ENCODE measurements at regions not wholly inside any gene's neighbourhood (a gene's known extent, or its start where the extent isn't known, plus 50 kb on each side); places are given as distances from the start of the nearest gene placed in this dataset.

GRCh38 chr1:195766709-195767108, 841.5 kb downstream of the KCNT2 start:
- H3K36me3 ChIP-seq (ENCODE audit: control insufficient read depth, insufficient read depth, low read length): no peaks in the 10 kb centered on the region
- no peak overlapping the region for H3K27ac ChIP-seq (ENCODE audit: low read depth, low read length, severe bottlenecking)
- H3K4me1 ChIP-seq (ENCODE audit: control insufficient read depth, insufficient read depth, low read length, poor library complexity, severe bottlenecking): no peaks in the 10 kb centered on the region
- no peak overlapping the region for H3K4me3 ChIP-seq (ENCODE audit: extremely low read depth, insufficient read depth, low read length, poor library complexity, severe bottlenecking)
- no peaks in the 10 kb centered on the region for H3K9me3 ChIP-seq (ENCODE audit: control insufficient read depth, low read length)

DNA sequence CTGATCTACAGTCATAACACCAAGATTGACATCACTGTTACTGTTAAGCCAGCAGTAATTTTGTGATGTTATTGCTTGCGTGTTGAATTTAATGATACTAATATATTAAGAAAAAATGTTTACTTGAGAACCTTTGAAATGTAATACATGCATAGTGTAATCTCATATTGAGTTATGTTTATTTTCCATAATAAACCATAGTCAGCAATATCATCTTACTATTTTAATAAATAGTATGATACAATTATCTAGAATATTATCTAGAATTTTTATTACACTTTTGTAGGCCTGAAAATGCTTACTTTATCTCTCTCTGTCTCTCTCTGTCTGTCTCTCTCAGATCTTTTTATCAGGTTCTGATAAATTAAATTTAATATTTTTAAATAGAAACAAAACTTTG, 843.1 kb downstream of the KCNT2 start:
- no CpG with 5 or more reads among the region's 1 CpG for WGBS, 2 experiments (ENCODE audit: insufficient coverage in 2 of 2)
- no peak overlapping the region for H3K4me3 ChIP-seq (ENCODE audit: extremely low read depth, insufficient read depth, low read length, poor library complexity, severe bottlenecking)

GRCh38 chr1:195763907-195764374, 844.3 kb downstream of the KCNT2 start:
- Histone ChIP-seq H3K27ac (ENCODE audit: low read depth, low read length, severe bottlenecking) (no peak overlapping the region), H3K4me1 (ENCODE audit: control insufficient read depth, insufficient read depth, low read length, poor library complexity, severe bottlenecking) (no peaks in the 10 kb centered on the region), H3K36me3 (ENCODE audit: control insufficient read depth, insufficient read depth, low read length) (no peaks in the 10 kb centered on the region), H3K9me3 (ENCODE audit: control insufficient read depth, low read length) (no peaks in the 10 kb centered on the region), H3K4me3 (ENCODE audit: extremely low read depth, insufficient read depth, low read length, poor library complexity, severe bottlenecking) (no peak overlapping the region)
- 75 to 94% methylated on average over 2 to 3 of the region's 4 CpGs for WGBS, 2 experiments (ENCODE audit: insufficient coverage in 2 of 2)

More for the DNA sequence above, 843.1 kb downstream of the KCNT2 start:
- Histone ChIP-seq H3K27ac (ENCODE audit: low read depth, low read length, severe bottlenecking) (no peak overlapping the region), H3K36me3 (ENCODE audit: control insufficient read depth, insufficient read depth, low read length) (no peaks in the 10 kb centered on the region), H3K9me3 (ENCODE audit: control insufficient read depth, low read length) (no peaks in the 10 kb centered on the region), H3K4me1 (ENCODE audit: control insufficient read depth, insufficient read depth, low read length, poor library complexity, severe bottlenecking) (no peaks in the 10 kb centered on the region)

DNA sequence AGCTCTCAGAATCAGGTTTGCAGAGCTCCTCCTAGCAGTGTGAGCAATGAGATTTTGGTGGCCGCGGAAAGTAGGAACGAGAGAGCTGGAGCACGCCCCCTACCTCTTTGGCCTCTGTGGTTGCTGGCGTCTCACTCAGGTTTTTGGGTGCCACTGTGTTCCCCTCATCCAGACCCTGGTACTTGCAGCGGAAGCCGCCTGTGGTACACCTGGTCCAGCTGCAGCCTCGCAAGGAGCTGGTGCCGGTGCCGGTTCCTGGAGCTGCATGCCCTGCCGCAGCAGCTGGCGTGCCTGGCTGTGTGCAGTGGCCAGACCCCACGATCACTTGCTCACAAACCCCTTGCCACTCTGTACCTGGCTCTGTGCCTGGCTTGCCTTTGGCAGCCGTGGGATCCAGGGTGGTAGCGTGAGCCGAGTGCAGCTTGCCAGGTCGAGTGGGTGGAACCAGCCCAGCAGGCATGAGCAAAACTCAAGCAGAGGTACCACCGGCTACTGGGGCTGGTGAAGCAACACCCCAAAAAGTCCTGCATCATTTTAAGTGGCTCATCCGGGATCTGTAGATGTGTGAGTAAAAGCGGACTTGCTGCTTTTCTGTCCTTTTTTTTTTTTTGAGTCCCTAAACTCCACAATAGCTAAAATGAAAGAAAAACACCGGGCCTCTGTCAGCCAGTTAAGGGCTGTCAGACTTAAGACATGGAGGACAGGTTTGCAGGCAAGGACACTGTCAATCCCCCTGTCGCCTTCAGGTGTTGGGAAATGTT, 844.9 kb downstream of the KCNT2 start:
- Histone ChIP-seq H3K4me1 (ENCODE audit: control insufficient read depth, insufficient read depth, low read length, poor library complexity, severe bottlenecking) (no peaks in the 10 kb centered on the region), H3K27ac (ENCODE audit: low read depth, low read length, severe bottlenecking) (no peak overlapping the region), H3K9me3 (ENCODE audit: control insufficient read depth, low read length) (no peaks in the 10 kb centered on the region), H3K36me3 (ENCODE audit: control insufficient read depth, insufficient read depth, low read length) (no peaks in the 10 kb centered on the region), H3K4me3 (ENCODE audit: extremely low read depth, insufficient read depth, low read length, poor library complexity, severe bottlenecking) (no peak overlapping the region)
- WGBS, 2 experiments (ENCODE audit: insufficient coverage in 2 of 2): 88 to 95% methylated on average over 16 to 18 of the region's 22 CpGs

GRCh38 chr1:195761104-195761503, 847.1 kb downstream of the KCNT2 start:
- H3K9me3 ChIP-seq (ENCODE audit: control insufficient read depth, low read length): no peaks in the 10 kb centered on the region
- H3K4me1 ChIP-seq (ENCODE audit: control insufficient read depth, insufficient read depth, low read length, poor library complexity, severe bottlenecking): no peaks in the 10 kb centered on the region
- no peaks in the 10 kb centered on the region for H3K36me3 ChIP-seq (ENCODE audit: control insufficient read depth, insufficient read depth, low read length)
- H3K4me3 ChIP-seq (ENCODE audit: extremely low read depth, insufficient read depth, low read length, poor library complexity, severe bottlenecking): no peak overlapping the region
- no peak overlapping the region for H3K27ac ChIP-seq (ENCODE audit: low read depth, low read length, severe bottlenecking)

- Histone ChIP-seq H3K9me3 (ENCODE audit: control insufficient read depth, low read length) (no peaks in the 10 kb centered on the region), H3K4me3 (ENCODE audit: extremely low read depth, insufficient read depth, low read length, poor library complexity, severe bottlenecking) (no peak overlapping the region), H3K36me3 (ENCODE audit: control insufficient read depth, insufficient read depth, low read length) (no peaks in the 10 kb centered on the region), H3K27ac (ENCODE audit: low read depth, low read length, severe bottlenecking) (no peak overlapping the region), H3K4me1 (ENCODE audit: control insufficient read depth, insufficient read depth, low read length, poor library complexity, severe bottlenecking) (no peaks in the 10 kb centered on the region)
These were observed 852.1 kb downstream of the KCNT2 start for GRCh38 chr1:195756109-195756508.

DNA sequence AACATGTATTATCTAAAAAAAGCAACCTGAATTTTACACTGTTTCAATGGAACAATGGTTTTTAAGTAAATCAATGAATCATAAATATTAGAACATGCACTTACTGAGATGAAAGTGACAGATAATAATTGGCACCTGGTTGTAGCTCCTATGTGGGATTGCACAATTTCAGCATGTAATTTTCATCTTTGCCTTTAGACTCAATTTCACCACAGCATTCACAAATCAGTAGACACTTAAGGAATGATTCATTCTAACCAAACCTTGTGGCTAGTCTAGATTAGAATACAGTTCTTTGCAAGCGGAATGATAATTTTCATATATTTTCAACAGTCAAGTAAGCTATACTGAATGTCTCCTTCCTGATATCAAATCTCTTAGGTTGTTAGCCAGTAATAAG, 853.4 kb downstream of the KCNT2 start:
- no CpG with 5 or more reads among the region's 1 CpG for WGBS, 2 experiments (ENCODE audit: insufficient coverage in 2 of 2)
- no peaks in the 10 kb centered on the region for H3K4me1 ChIP-seq (ENCODE audit: control insufficient read depth, insufficient read depth, low read length, poor library complexity, severe bottlenecking)
- no peak overlapping the region for H3K27ac ChIP-seq (ENCODE audit: low read depth, low read length, severe bottlenecking)
- no peak overlapping the region for H3K4me3 ChIP-seq (ENCODE audit: extremely low read depth, insufficient read depth, low read length, poor library complexity, severe bottlenecking)
- H3K36me3 ChIP-seq (ENCODE audit: control insufficient read depth, insufficient read depth, low read length): no peaks in the 10 kb centered on the region
- no peaks in the 10 kb centered on the region for H3K9me3 ChIP-seq (ENCODE audit: control insufficient read depth, low read length)

GRCh38 chr1:195754303-195754702, 853.9 kb downstream of the KCNT2 start:
- no peaks in the 10 kb centered on the region for H3K36me3 ChIP-seq (ENCODE audit: control insufficient read depth, insufficient read depth, low read length)
- no peak overlapping the region for H3K27ac ChIP-seq (ENCODE audit: low read depth, low read length, severe bottlenecking)
- no peaks in the 10 kb centered on the region for H3K9me3 ChIP-seq (ENCODE audit: control insufficient read depth, low read length)
- H3K4me1 ChIP-seq (ENCODE audit: control insufficient read depth, insufficient read depth, low read length, poor library complexity, severe bottlenecking): no peaks in the 10 kb centered on the region
- 95 to 100% methylated on average over 2 of the region's 4 CpGs for WGBS, 2 experiments (ENCODE audit: insufficient coverage in 2 of 2)
- no peak overlapping the region for H3K4me3 ChIP-seq (ENCODE audit: extremely low read depth, insufficient read depth, low read length, poor library complexity, severe bottlenecking)

- Histone ChIP-seq H3K9me3 (ENCODE audit: control insufficient read depth, low read length) (no peaks in the 10 kb centered on the region), H3K27ac (ENCODE audit: low read depth, low read length, severe bottlenecking) (no peak overlapping the region), H3K36me3 (ENCODE audit: control insufficient read depth, insufficient read depth, low read length) (no peaks in the 10 kb centered on the region), H3K4me3 (ENCODE audit: extremely low read depth, insufficient read depth, low read length, poor library complexity, severe bottlenecking) (no peak overlapping the region), H3K4me1 (ENCODE audit: control insufficient read depth, insufficient read depth, low read length, poor library complexity, severe bottlenecking) (no peaks in the 10 kb centered on the region)
- WGBS, 2 experiments (ENCODE audit: insufficient coverage in 2 of 2): no CpG with 5 or more reads among the region's 1 CpG
These were observed 859.3 kb downstream of the KCNT2 start for GRCh38 chr1:195748969-195749368.

- H3K4me3 ChIP-seq (ENCODE audit: extremely low read depth, insufficient read depth, low read length, poor library complexity, severe bottlenecking): no peak overlapping the region
- H3K4me1 ChIP-seq (ENCODE audit: control insufficient read depth, insufficient read depth, low read length, poor library complexity, severe bottlenecking): no peaks in the 10 kb centered on the region
- H3K36me3 ChIP-seq (ENCODE audit: control insufficient read depth, insufficient read depth, low read length): no peaks in the 10 kb centered on the region
- no peak overlapping the region for H3K27ac ChIP-seq (ENCODE audit: low read depth, low read length, severe bottlenecking)
- no peaks in the 10 kb centered on the region for H3K9me3 ChIP-seq (ENCODE audit: control insufficient read depth, low read length)
- WGBS, 2 experiments (ENCODE audit: insufficient coverage in 2 of 2): no CpG with 5 or more reads among the region's 1 CpG
These were observed 862.8 kb downstream of the KCNT2 start for GRCh38 chr1:195745189-195746010.

DNA sequence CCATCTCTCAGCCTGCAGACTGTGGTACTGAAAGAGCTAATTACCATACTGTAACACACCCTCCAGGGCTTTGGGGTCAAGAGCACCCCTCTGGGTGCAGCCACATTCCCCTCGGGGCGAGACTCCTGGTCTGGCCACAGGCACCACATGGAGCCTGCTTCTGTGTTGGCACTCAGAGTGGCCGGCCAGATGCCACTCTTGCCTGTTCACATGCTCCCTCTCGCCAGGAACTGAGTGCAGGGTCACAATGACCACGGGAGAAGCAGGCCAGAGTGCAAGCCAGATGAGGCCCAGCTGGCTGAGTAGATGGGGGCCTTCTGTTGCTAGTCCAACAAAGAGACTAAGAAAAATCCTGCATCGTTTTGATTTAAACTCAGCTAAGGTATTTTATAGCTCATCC, 864.0 kb downstream of the KCNT2 start:
- H3K9me3 ChIP-seq (ENCODE audit: control insufficient read depth, low read length): no peaks in the 10 kb centered on the region
- no peak overlapping the region for H3K27ac ChIP-seq (ENCODE audit: low read depth, low read length, severe bottlenecking)
- no peak overlapping the region for H3K4me3 ChIP-seq (ENCODE audit: extremely low read depth, insufficient read depth, low read length, poor library complexity, severe bottlenecking)
- no peaks in the 10 kb centered on the region for H3K4me1 ChIP-seq (ENCODE audit: control insufficient read depth, insufficient read depth, low read length, poor library complexity, severe bottlenecking)
- 75 to 83% methylated on average over 4 to 5 of the region's 6 CpGs for WGBS, 2 experiments (ENCODE audit: insufficient coverage in 2 of 2)
- H3K36me3 ChIP-seq (ENCODE audit: control insufficient read depth, insufficient read depth, low read length): no peaks in the 10 kb centered on the region
